Activated T-cell treated with anti-CD3 and anti-CD28 coated beads, Interleukin-2, amount 50 U/mL, for 24 hours (primary cell): ENCODE measurements at regions not wholly inside any gene's neighbourhood (a gene's known extent, or its start where the extent isn't known, plus 50 kb on each side); places are given as distances from the start of the nearest gene placed in this dataset.

Source experiments
- DNase-seq: peaks from one replicate; pipeline ENCODE4 v3.0.0-alpha.2; 2020
- H3K27ac Mint-ChIP-seq: 2 replicates; pipeline ENCODE4 v1.8.0; 2020; ENCODE audit warnings: mild to moderate bottlenecking, mixed read lengths
- H3K27me3 Mint-ChIP-seq: 2 replicates; pipeline ENCODE4 v1.8.0; 2020; ENCODE audit warnings: mixed read lengths
- H3K36me3 Mint-ChIP-seq: 2 replicates; pipeline ENCODE4 v1.8.0; 2020; ENCODE audit warnings: low read depth, mixed read lengths
- H3K4me1 Mint-ChIP-seq: 2 replicates; pipeline ENCODE4 v1.8.0; 2020; ENCODE audit warnings: low read depth, mixed read lengths
- H3K4me3 Mint-ChIP-seq: 2 replicates; pipeline ENCODE4 v1.8.0; 2020; ENCODE audit warnings: mild to moderate bottlenecking, moderate library complexity, mixed read lengths
- H3K9me3 Mint-ChIP-seq: 2 replicates; pipeline ENCODE4 v1.8.0; 2020; ENCODE audit warnings: mixed read lengths

GRCh38 chr6:169156793-169157147 is 96.9 kb downstream of the THBS2 start:
- peaks cover 19% of the 10 kb centered on the region for H3K27me3 Mint-ChIP-seq
- H3K9me3 Mint-ChIP-seq: no peaks in the 10 kb centered on the region
- no peaks in the 10 kb centered on the region for H3K36me3 Mint-ChIP-seq
- DNase-seq: no peak
- H3K4me1 Mint-ChIP-seq: no peaks in the 10 kb centered on the region
- no peak overlapping the region for H3K27ac Mint-ChIP-seq
- no peak overlapping the region for H3K4me3 Mint-ChIP-seq

DNA sequence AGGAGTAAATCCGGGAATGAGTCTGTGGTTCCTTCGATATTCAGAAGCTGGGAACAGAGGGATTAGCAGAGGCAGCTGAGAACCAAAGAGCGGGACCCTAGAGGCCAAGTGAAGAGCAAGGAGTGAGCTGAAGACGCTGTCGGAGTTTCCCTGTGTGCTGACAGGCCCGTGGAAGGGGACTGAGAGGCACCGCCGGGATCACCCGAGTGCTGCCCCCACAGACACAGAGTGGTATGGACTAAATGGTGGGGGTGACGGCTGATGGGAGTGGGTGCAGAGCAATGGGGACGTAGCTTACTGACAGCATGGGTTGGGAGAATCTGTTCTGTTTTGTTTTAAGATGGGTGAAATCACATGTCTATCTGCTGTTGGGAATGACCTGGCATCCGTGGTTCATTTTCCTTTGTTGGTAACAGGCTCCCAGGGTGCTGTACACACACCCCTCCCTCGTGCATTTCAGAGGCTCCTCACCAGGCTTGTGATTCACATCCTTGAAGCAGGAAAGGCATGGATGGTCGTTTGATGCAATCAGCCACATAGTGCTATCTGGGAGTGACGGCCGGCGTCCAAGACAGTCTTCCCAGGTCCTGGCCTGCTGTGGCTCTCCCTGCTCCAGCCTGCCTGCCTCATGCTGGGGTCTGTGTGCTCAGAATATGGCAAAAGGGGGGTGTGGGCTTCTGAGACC is 97.4 kb downstream of the THBS2 start:
- no peak for DNase-seq
- no peak overlapping the region for H3K27ac Mint-ChIP-seq
- H3K36me3 Mint-ChIP-seq: no peaks in the 10 kb centered on the region
- no peak overlapping the region for H3K4me3 Mint-ChIP-seq
- H3K9me3 Mint-ChIP-seq: peaks cover 2% of the 10 kb centered on the region
- H3K4me1 Mint-ChIP-seq: no peaks in the 10 kb centered on the region
- peaks cover 19% of the 10 kb centered on the region for H3K27me3 Mint-ChIP-seq

DNA sequence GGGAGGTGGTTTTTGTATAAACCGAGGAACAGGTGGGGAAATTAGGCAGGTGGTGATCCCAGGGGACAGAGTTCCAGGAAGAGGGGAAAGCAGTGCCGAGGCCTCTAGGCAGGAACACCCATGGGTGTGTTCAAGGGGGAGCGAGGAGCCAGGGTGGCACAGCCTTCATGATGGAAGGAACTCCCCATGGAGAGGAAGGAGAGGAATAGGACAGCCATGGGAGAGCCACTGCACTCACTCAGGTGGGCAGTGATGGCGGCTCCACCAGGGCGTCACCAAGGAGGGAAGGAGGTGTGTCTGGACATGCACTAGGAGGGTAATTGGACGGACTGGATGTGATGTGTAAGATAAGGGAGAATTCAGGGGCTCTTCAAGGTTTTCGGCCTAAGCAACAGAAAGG is 98.2 kb downstream of the THBS2 start:
- Mint-ChIP-seq H3K27ac (no peak overlapping the region), H3K36me3 (no peaks in the 10 kb centered on the region), H3K4me3 (no peak overlapping the region), H3K27me3 (peaks cover 19% of the 10 kb centered on the region), H3K4me1 (no peaks in the 10 kb centered on the region), H3K9me3 (peaks cover 2% of the 10 kb centered on the region)
- DNase-seq: no peak

DNA sequence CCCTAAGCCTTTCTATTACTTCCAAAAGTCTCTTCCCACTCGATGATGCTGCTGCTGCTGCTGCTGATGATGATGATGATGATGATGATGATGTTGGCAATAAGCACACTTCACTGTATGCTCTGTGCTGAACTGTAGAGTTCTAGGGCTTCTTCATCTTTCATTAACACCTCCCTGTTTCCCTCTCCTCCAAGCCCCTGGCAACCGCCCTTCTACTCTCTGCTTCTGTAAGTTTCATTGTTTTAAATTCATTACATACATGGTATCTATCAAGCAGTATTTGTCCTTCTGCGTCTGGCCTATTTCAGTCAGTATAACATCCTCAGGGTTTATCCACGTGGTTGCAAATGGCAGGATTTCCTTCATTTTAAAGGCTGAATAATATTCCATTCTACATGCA is 100.2 kb downstream of the THBS2 start:
- Mint-ChIP-seq H3K9me3 (peaks cover 7% of the 10 kb centered on the region), H3K36me3 (no peaks in the 10 kb centered on the region), H3K4me1 (no peaks in the 10 kb centered on the region), H3K27me3 (peaks cover 19% of the 10 kb centered on the region), H3K4me3 (no peak overlapping the region), H3K27ac (no peak overlapping the region)
- DNase-seq: no peak

GRCh38 chr6:169146521-169146920 is 107.1 kb downstream of the THBS2 start:
- no peaks in the 10 kb centered on the region for H3K36me3 Mint-ChIP-seq

DNA sequence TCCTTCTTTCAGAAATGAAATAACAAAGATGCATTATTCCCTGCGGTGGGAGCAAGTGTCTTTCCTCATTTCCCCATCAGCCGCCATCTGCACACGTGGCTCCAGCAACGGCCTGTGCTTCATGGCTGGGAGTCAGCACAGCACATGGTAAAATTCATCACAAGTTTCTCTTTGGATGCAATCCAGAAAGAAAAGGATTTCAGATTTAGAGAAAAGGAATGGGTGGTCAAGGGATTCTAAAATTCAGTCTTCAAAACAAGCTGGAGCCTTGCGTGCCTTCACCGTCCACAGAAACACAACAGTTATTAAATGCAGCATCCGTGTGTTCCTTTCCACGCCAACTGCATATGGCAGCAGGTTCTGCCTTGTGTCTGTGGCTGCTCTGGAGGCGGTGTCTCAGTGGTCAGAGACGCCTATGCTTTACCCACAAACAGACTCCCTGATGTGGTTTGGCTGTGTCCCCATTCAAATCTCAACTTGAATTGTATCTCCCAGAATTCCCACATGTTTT is 107.6 kb downstream of the THBS2 start:
- no peak overlapping the region for H3K4me3 Mint-ChIP-seq
- peaks cover 16% of the 10 kb centered on the region for H3K27me3 Mint-ChIP-seq
- peaks cover 5% of the 10 kb centered on the region for H3K9me3 Mint-ChIP-seq
- no peak for DNase-seq
- H3K27ac Mint-ChIP-seq: no peak overlapping the region
- H3K36me3 Mint-ChIP-seq: no peaks in the 10 kb centered on the region
- H3K4me1 Mint-ChIP-seq: no peaks in the 10 kb centered on the region

More at GRCh38 chr6:169146521-169146920, 107.1 kb downstream of the THBS2 start:
- Mint-ChIP-seq H3K9me3 (peaks cover 7% of the 10 kb centered on the region), H3K27me3 (peaks cover 15% of the 10 kb centered on the region), H3K4me1 (no peaks in the 10 kb centered on the region), H3K27ac (no peak overlapping the region), H3K4me3 (no peak overlapping the region)
- DNase-seq: no peak

DNA sequence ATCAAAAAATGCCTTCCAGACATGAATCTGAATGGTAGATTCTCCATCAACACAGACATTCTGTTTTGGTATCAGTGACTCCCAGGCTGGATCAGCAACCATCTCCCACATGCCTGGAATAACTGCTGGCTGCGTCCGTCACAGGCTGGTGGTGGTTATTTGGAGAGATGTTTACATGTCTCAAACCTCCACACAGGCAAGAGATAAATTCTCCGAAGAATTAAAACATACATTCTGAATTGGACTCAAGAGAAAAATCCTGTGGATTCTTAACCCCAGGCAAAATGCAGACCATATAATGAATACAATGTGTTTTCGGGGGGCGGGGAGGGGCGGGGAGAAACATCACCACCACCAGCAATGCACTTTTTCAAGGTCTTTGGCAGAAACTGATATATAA is 108.2 kb downstream of the THBS2 start:
- Mint-ChIP-seq H3K36me3 (no peaks in the 10 kb centered on the region), H3K4me1 (no peaks in the 10 kb centered on the region), H3K9me3 (peaks cover 5% of the 10 kb centered on the region), H3K27ac (no peak overlapping the region), H3K27me3 (peaks cover 19% of the 10 kb centered on the region), H3K4me3 (no peak overlapping the region)
- DNase-seq: no peak

GRCh38 chr6:169144356-169144755 is 109.3 kb downstream of the THBS2 start:
- H3K4me1 Mint-ChIP-seq: no peaks in the 10 kb centered on the region
- H3K9me3 Mint-ChIP-seq: no peaks in the 10 kb centered on the region
- peaks cover 19% of the 10 kb centered on the region for H3K27me3 Mint-ChIP-seq
- H3K27ac Mint-ChIP-seq: no peak overlapping the region
- H3K36me3 Mint-ChIP-seq: no peaks in the 10 kb centered on the region
- H3K4me3 Mint-ChIP-seq: no peak overlapping the region
- no peak for DNase-seq

DNA sequence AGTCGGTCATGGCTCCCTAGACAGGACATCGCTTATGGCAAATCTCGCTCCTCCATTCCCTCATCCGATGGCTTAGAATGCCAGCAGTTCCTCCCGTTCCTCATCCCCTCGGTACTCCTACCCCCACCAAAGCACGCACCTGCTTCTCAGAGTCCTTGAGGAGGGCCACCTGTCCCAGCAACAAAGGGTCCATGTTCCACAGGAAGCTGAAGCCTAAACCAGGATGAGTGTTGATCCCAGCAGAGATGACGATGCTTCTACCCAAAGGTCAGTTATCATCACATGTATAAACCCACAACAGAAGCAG is 111.2 kb downstream of the THBS2 start:
- no peak for DNase-seq
- Mint-ChIP-seq H3K4me1 (no peaks in the 10 kb centered on the region), H3K27ac (no peak overlapping the region), H3K27me3 (peaks cover 19% of the 10 kb centered on the region), H3K36me3 (no peaks in the 10 kb centered on the region), H3K4me3 (no peak overlapping the region), H3K9me3 (no peaks in the 10 kb centered on the region)

DNA sequence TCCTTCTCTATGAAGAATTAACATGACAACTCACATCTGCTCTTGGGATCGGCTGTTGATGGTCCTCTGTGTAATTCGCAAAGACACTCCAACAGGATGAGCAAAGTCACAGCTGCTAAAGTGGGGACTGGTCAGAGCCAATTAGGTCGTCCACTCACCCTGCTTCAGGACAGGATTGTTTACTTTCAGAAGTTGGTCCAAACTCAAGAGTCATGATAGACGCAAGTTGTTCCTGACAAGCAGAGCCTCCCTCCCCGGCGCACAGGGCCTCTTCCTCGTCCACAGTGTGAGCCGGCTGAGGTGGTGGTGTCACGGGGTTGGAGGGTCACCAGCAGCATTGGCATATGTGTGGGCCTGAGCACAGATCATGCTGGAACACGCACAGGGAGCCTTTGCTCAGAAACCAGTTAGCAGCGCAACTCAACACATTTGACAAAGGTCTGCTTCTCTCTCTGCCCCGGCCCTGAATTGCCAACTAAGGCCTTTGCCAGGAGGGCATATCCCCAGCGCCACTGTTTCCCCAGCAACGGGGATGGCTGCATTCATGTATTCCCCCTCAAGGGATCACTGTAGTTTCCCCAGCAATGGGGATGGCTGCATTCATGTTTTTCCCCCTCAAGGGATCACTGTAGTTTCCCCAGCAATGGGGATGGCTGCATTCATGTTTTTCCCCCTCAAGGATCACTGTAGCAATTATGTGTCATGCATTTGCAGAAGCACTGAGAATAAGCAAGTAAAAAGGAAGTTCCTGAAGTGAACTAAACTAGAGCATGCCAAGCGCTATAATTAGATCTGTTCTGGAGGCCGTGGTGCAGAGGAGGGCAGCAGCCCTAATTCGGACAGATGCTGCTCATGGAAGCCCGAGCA is 111.7 kb downstream of the THBS2 start:
- no peak for DNase-seq
- Mint-ChIP-seq H3K27ac (no peak overlapping the region), H3K4me1 (no peaks in the 10 kb centered on the region), H3K9me3 (no peaks in the 10 kb centered on the region), H3K4me3 (no peak overlapping the region), H3K36me3 (no peaks in the 10 kb centered on the region), H3K27me3 (peaks cover 19% of the 10 kb centered on the region)

GRCh38 chr6:169140986-169141495 is 112.6 kb downstream of the THBS2 start:
- no peaks in the 10 kb centered on the region for H3K4me1 Mint-ChIP-seq
- no peaks in the 10 kb centered on the region for H3K36me3 Mint-ChIP-seq
- H3K27ac Mint-ChIP-seq: no peak overlapping the region
- DNase-seq: no peak
- peaks cover 19% of the 10 kb centered on the region for H3K27me3 Mint-ChIP-seq
- no peaks in the 10 kb centered on the region for H3K9me3 Mint-ChIP-seq
- H3K4me3 Mint-ChIP-seq: no peak overlapping the region

- Mint-ChIP-seq H3K9me3 (peaks cover under 1% of the 10 kb centered on the region), H3K27me3 (peaks cover 16% of the 10 kb centered on the region), H3K27ac (no peak overlapping the region), H3K4me3 (no peak overlapping the region), H3K36me3 (no peaks in the 10 kb centered on the region), H3K4me1 (no peaks in the 10 kb centered on the region)
- no peak for DNase-seq
Measured at GRCh38 chr6:169139179-169139971, 114.3 kb downstream of the THBS2 start.

DNA sequence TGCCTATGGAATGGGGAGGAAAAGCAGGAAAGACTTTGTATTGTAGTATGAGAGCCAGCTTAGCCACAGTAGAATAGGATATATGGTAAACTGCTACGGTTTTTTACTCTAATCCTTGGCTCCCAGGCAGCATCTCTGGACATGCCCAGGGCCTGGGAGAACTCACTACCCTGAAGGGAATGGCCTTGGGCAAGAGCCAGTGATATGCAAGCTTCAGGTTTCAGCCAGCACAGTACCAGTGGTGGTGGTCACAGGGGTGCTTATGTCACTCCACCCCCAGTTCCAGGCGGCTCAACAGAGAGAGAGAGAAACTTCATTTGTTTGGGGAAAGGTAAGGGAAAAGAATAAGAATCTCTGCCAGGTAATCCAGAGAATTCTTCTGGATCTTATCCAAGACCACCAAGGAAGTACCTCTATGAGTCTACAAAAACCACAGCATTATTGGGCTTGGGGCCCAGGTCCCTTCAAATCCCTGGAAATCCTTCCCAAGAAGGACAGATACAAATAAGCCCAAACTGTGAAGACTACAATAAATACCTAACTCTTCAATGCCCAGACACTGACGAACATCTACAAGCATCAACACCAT is 121.2 kb downstream of the THBS2 start:
- DNase-seq: no peak
- Mint-ChIP-seq H3K4me3 (no peak overlapping the region), H3K4me1 (no peaks in the 10 kb centered on the region), H3K9me3 (peaks cover 4% of the 10 kb centered on the region), H3K27me3 (peaks cover 31% of the 10 kb centered on the region), H3K27ac (no peak overlapping the region), H3K36me3 (no peaks in the 10 kb centered on the region)

- H3K27me3 Mint-ChIP-seq: peaks cover 31% of the 10 kb centered on the region
- H3K9me3 Mint-ChIP-seq: peaks cover 4% of the 10 kb centered on the region
- no peaks in the 10 kb centered on the region for H3K36me3 Mint-ChIP-seq
- no peak overlapping the region for H3K4me3 Mint-ChIP-seq
- H3K4me1 Mint-ChIP-seq: no peaks in the 10 kb centered on the region
- DNase-seq: no peak
- no peak overlapping the region for H3K27ac Mint-ChIP-seq
Measured at GRCh38 chr6:169131390-169131789, 122.3 kb downstream of the THBS2 start.
